CD4-positive, alpha-beta T cell (primary cell): ENCODE measurements at regions not wholly inside any gene's neighbourhood (a gene's known extent, or its start where the extent isn't known, plus 50 kb on each side); places are given as distances from the start of the nearest gene placed in this dataset.
"Not testable (repeated sequence)": the region's sequence is repeated elsewhere in the genome, so short reads cannot be mapped to it uniquely, and the experiment has no call there.

Experiments used
- ATAC-seq: fragments of 200-7000 bp; cut with Tn5 transposase; one replicate; pipeline ENCODE4 v1.10.0; 2022; ENCODE audit warnings: mild to moderate bottlenecking; ENCODE audit not compliant: poor library complexity
- CTCF ChIA-PET: fragments of 350-600 bp; sonication (Branson Sonifier 250); formaldehyde crosslinking; loops from one replicate; lab custom pipeline; 2021; ENCODE audit warnings: antibody characterized with exemption, inconsistent platforms; lab: Charles Lee
- POLR2A ChIA-PET: fragments of 350-600 bp; sonication (Branson Sonifier 250); formaldehyde crosslinking; loops from one replicate; lab custom pipeline; 2021; ENCODE audit warnings: antibody characterized with exemption, inconsistent platforms; lab: Charles Lee
- DNase-seq, 14 experiments: peaks; one replicate each; pipeline ENCODE4 v3.0.0-alpha.2; 2013 to 2020; ENCODE audit warnings: mixed read lengths in 2 of 14
- H3K27ac ChIP-seq, 2 donors: one replicate each; pipeline versions ENCODE4 v1.5.1 to v1.7.0; 2013; ENCODE audit warnings: low read length in 2 of 2, low read depth in 1 of 2, mild to moderate bottlenecking in 1 of 2
- H3K27me3 ChIP-seq, 2 experiments: 1 replicate in 1 of 2; 2 replicates in 1 of 2; pipeline versions ENCODE4 v1.6.1 to v1.7.0; 2013; ENCODE audit warnings: low read length in 2 of 2, control low read depth in 1 of 2, mild to moderate bottlenecking in 1 of 2, moderate library complexity in 1 of 2; ENCODE audit not compliant: insufficient read depth in 2 of 2, control insufficient read depth in 1 of 2
- H3K36me3 ChIP-seq: one replicate; pipeline ENCODE4 v1.6.1; 2013; ENCODE audit warnings: low read length, control low read depth; ENCODE audit not compliant: insufficient read depth
- H3K4me1 ChIP-seq: one replicate; pipeline ENCODE4 v1.6.1; 2013; ENCODE audit warnings: low read length, control low read depth; ENCODE audit not compliant: insufficient read depth
- H3K4me3 ChIP-seq: one replicate; pipeline ENCODE4 v1.5.1; 2013; ENCODE audit warnings: mild to moderate bottlenecking, low read length, moderate library complexity
- H3K9me3 ChIP-seq, 2 experiments: 1 replicate in 1 of 2; 2 replicates in 1 of 2; pipeline versions ENCODE4 v1.6.1 to v1.7.0; 2013; ENCODE audit warnings: low read length in 2 of 2, mild to moderate bottlenecking in 2 of 2, control low read depth in 1 of 2, moderate library complexity in 1 of 2; ENCODE audit not compliant: control insufficient read depth in 1 of 2, insufficient read depth in 1 of 2
- H3K27ac Mint-ChIP-seq: one replicate; pipeline ENCODE4 v1.8.0; 2020; ENCODE audit warnings: mixed read lengths
- H3K27me3 Mint-ChIP-seq: one replicate; pipeline ENCODE4 v1.8.0; 2021; ENCODE audit warnings: mixed read lengths
- H3K36me3 Mint-ChIP-seq: one replicate; pipeline ENCODE4 v1.8.0; 2021; ENCODE audit warnings: low read depth, mixed read lengths
- H3K4me1 Mint-ChIP-seq: one replicate; pipeline ENCODE4 v1.8.0; 2021; ENCODE audit warnings: low read depth, mixed read lengths
- H3K4me3 Mint-ChIP-seq: one replicate; pipeline ENCODE4 v1.8.0; 2020; ENCODE audit warnings: mild to moderate bottlenecking, mixed read lengths
- H3K9me3 Mint-ChIP-seq: one replicate; pipeline ENCODE4 v1.8.0; 2020; ENCODE audit warnings: mixed read lengths
- CTCF ChIP-seq: fragments of 200-600 bp; IDR thresholded peaks from one replicate; pipeline ENCODE4 v1.8.0; 2022; ENCODE audit warnings: antibody characterized with exemption, mild to moderate bottlenecking
- intact Hi-C, 2 experiments: fragments of 100-400 bp; cut with DNase I in 1 of 2; cut with micrococcal nuclease in 1 of 2; formaldehyde crosslinking; loops; one replicate each; pipeline versions ENCODE4 v1.15.1 to v1.9.0; 2023 to 2025; cut with DNase I, micrococcal nuclease

DNA sequence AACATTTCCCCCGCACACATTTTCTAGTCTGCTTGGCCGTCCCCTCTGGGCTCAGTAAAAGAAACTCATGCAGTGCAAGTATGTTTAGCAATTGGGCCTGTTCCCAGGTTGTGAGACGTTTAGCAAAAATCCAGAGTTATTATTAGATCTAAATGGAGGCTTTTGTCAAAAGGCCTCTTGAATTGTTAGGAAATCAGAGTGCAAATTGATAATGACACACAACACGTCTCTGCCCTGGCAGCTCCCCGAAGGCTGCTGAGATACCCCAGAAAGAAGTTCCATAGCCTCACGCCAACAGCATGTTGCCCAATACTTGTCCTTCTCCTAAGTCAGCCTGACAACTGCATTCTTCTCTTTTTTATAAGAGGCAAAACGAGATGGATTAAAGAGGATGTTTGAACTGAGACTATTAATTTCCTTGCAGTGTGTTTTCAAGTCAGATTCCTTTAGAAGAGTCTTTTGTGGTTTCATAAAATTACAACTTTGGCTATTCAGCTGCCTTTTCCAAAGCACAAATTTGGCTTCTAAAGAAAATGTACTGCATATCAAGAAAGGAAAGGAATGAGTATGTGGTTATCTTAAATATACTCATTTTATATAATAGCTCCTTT lies 202.2 kb downstream of the TRIB2 start:
- no peak overlapping the region for H3K27ac ChIP-seq
- no peaks in the 10 kb centered on the region for H3K4me1 ChIP-seq
- H3K4me3 ChIP-seq = no peak overlapping the region
- POLR2A ChIA-PET = no interaction called here
- Mint-ChIP-seq H3K27me3 (peaks cover 4% of the 10 kb centered on the region), H3K27ac (no peak overlapping the region), H3K36me3 (no peaks in the 10 kb centered on the region), H3K4me3 (no peak overlapping the region), H3K9me3 (no peaks in the 10 kb centered on the region), H3K4me1 (no peaks in the 10 kb centered on the region)
- CTCF ChIA-PET = interaction anchor here (2.8 kb wide), 1 partner anchor 12 kb away, joined by 9 read pairs; no protein-coding TSS in a partner anchor
- H3K9me3 ChIP-seq = no peaks in the 10 kb centered on the region
- H3K27me3 ChIP-seq = peaks cover 0 to 3% of the 10 kb centered on the region in 2 experiments
- DNase-seq = no peak
- no peak for ATAC-seq
- intact Hi-C loops = no loop called here
- no peak for TF ChIP-seq CTCF
- H3K36me3 ChIP-seq = no peaks in the 10 kb centered on the region

DNA sequence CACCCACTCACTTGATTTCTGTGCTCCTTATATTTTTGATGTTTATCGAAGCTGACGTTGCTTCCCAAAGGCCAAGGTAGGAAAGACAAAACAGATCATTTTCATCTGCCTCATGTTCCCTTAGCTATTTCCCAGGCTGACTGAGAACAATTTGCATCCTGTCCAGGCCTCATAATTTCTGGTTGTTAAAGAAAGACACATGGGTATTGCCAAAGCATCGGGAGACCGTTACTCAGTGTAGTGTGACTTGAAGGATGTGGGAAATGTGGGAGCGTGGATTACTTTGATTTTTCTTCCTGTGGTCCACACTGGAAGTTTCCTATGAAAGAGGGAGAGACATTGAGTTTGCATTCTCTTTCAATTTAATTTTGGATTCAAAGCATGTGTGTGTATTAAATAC lies 204.6 kb downstream of the TRIB2 start:
- POLR2A ChIA-PET = no interaction called here
- no peaks in the 10 kb centered on the region for H3K4me1 ChIP-seq
- Mint-ChIP-seq H3K27me3 (peaks cover 9% of the 10 kb centered on the region), H3K4me3 (no peak overlapping the region), H3K9me3 (no peaks in the 10 kb centered on the region), H3K4me1 (no peaks in the 10 kb centered on the region), H3K36me3 (no peaks in the 10 kb centered on the region), H3K27ac (no peak overlapping the region)
- H3K27ac ChIP-seq = no peak overlapping the region
- CTCF ChIA-PET = interaction anchor here (1.2 kb wide), 1 partner anchor 10 kb away, joined by 5 read pairs; no protein-coding TSS in a partner anchor
- intact Hi-C loops = no loop called here
- TF ChIP-seq CTCF = no peak
- H3K4me3 ChIP-seq = no peak overlapping the region
- ATAC-seq (no peak), DNase-seq (no peak)
- H3K27me3 ChIP-seq = peaks cover 0 to 3% of the 10 kb centered on the region in 2 experiments
- no peaks in the 10 kb centered on the region for H3K9me3 ChIP-seq
- no peaks in the 10 kb centered on the region for H3K36me3 ChIP-seq

DNA sequence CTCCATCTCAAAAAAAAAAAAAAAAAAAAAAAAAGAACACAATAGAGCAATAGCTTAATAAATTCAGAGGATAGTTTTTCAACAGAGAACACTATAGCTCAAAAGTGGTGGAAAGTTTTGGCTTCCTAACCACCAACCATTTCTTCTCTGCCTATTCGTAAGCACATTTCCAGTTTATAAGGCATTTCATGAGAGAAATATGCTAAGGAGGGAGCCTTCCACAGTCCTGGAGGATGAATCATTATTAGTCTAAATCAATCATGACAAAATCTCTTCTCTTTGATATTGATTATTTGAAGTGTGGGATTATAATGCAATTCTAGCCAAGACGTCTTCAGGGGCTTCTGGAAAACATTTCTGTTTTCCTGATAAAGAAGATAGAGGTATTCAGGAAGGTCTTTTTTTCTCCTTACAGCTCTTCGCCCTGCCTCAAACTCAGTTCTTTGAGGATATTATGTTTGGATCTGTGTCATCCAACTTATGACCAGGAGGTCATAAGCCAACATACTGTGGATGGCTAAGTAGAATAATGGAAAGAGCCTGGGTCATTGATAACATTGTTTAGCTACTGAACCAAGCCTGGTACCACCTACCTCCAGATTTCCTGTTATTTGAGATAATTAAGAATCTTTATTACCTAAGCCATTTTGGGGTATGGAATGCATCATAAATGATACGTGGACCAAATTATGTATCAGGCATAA lies 207.3 kb downstream of the TRIB2 start:
- no peak overlapping the region for H3K4me3 ChIP-seq
- Mint-ChIP-seq H3K27me3 (peaks cover 9% of the 10 kb centered on the region), H3K9me3 (no peaks in the 10 kb centered on the region), H3K4me1 (peaks cover 8% of the 10 kb centered on the region), H3K36me3 (no peaks in the 10 kb centered on the region), H3K4me3 (no peak overlapping the region), H3K27ac (no peak overlapping the region)
- H3K9me3 ChIP-seq = no peaks in the 10 kb centered on the region
- TF ChIP-seq CTCF = no peak
- H3K4me1 ChIP-seq = no peaks in the 10 kb centered on the region
- no peaks in the 10 kb centered on the region for H3K36me3 ChIP-seq
- POLR2A ChIA-PET = no interaction called here
- DNase-seq (no peak), ATAC-seq (no peak)
- CTCF ChIA-PET = no interaction called here
- H3K27me3 ChIP-seq = peaks cover 0 to 3% of the 10 kb centered on the region in 2 experiments
- H3K27ac ChIP-seq = no peak overlapping the region
- intact Hi-C loops = no loop called here

GRCh38 chr2:12926641-12927040 lies 209.9 kb downstream of the TRIB2 start:
- intact Hi-C loops, H3K4me3 Mint-ChIP-seq, H3K9me3 Mint-ChIP-seq, DNase-seq, ATAC-seq, H3K36me3 Mint-ChIP-seq, CTCF ChIA-PET, H3K9me3 ChIP-seq, H3K27me3 ChIP-seq, H3K36me3 ChIP-seq, H3K4me1 ChIP-seq, H3K27me3 Mint-ChIP-seq, H3K27ac ChIP-seq, H3K27ac Mint-ChIP-seq, H3K4me3 ChIP-seq, POLR2A ChIA-PET: not testable (repeated sequence)
- peaks cover 20% of the 10 kb centered on the region for H3K4me1 Mint-ChIP-seq
